Endothelial cell of umbilical vein (primary cell): ENCODE measurements at regions not wholly inside any gene's neighbourhood (a gene's known extent, or its start where the extent isn't known, plus 50 kb on each side); places are given as distances from the start of the nearest gene placed in this dataset.

Source experiments
- BruUV-seq: library from RNA; stranded (reverse); fragments of 400-500 nt; replicated peaks from 2 replicates; lab custom pipeline; 2021; lab: Mats Ljungman, UMichigan
- CTCF ChIA-PET: fragments of 300-600, 350-600 bp; sonication (Branson Sonifier 250); formaldehyde crosslinking; loops from one replicate; lab custom pipeline; 2021; ENCODE audit warnings: antibody characterized with exemption, inconsistent platforms; lab: Charles Lee
- POLR2A ChIA-PET: fragments of 300-600, 350-600 bp; sonication (Branson Sonifier 250); formaldehyde crosslinking; loops from one replicate; lab custom pipeline; 2021; ENCODE audit warnings: antibody characterized with exemption, inconsistent platforms; lab: Charles Lee
- DNase-seq: peaks from one replicate; pipeline ENCODE4 v3.0.0-alpha.2; 2011; ENCODE audit warnings: low read depth, low spot score
- FAIRE-seq: peaks from 2 replicates; lab custom pipeline; 2011; peaks lifted over from hg19 to GRCh38; lab: Jason Lieb, UNC
- H2AFZ ChIP-seq: 2 replicates; pipeline ENCODE4 v1.6.0; 2012; ENCODE audit warnings: low read depth, low read length, control low read depth, inconsistent platforms
- H3K27ac ChIP-seq: 2 replicates; pipeline ENCODE4 v1.5.1; 2011; ENCODE audit warnings: low read depth, mild to moderate bottlenecking, control low read depth, low read length, moderate library complexity; ENCODE audit not compliant: insufficient read depth
- H3K27me3 ChIP-seq, 2 experiments: 2 replicates each; pipeline versions ENCODE4 v1.6.0 to v1.6.1; 2011; ENCODE audit warnings: low read length in 2 of 2, mixed read lengths in 1 of 2; ENCODE audit not compliant: control insufficient read depth in 2 of 2, insufficient read depth in 2 of 2
- H3K36me3 ChIP-seq, 2 experiments: 2 replicates in 1 of 2; 3 replicates in 1 of 2; pipeline ENCODE4 v1.5.1; 2011; ENCODE audit warnings: low read length in 2 of 2, mild to moderate bottlenecking in 1 of 2, moderate library complexity in 1 of 2; ENCODE audit not compliant: control insufficient read depth in 2 of 2, insufficient read depth in 2 of 2; ENCODE audit errors: extremely low read depth in 1 of 2
- H3K4me1 ChIP-seq: 3 replicates; pipeline ENCODE4 v1.5.1; 2011; ENCODE audit warnings: mild to moderate bottlenecking, low read length; ENCODE audit not compliant: control insufficient read depth, insufficient read depth; ENCODE audit errors: extremely low read depth
- H3K4me2 ChIP-seq: 2 replicates; pipeline ENCODE4 v1.6.1; 2011; ENCODE audit warnings: low read length, control low read depth, mixed read lengths; ENCODE audit not compliant: insufficient read depth
- H3K4me3 ChIP-seq, 3 experiments: fragments of 200-600 bp in 1 of 3; sonication (generic), shearing (Covaris generic) in 1 of 3; replicated peaks in 1 of 3; 2 replicates each; pipeline ENCODE4 v1.5.1; 2011 to 2016; ENCODE audit warnings: control low read depth in 3 of 3, low read length in 3 of 3, mild to moderate bottlenecking in 2 of 3, inconsistent platforms in 1 of 3, low read depth in 1 of 3, moderate library complexity in 1 of 3; ENCODE audit not compliant: insufficient read depth in 1 of 3
- H3K79me2 ChIP-seq: 2 replicates; pipeline ENCODE4 v1.6.0; 2012; ENCODE audit warnings: low read length, inconsistent platforms; ENCODE audit not compliant: control insufficient read depth, insufficient read depth
- H3K9ac ChIP-seq: replicated peaks from 2 replicates; pipeline ENCODE3; 2011; ENCODE audit warnings: low read length, control low read depth; ENCODE audit not compliant: insufficient read depth; ENCODE audit errors: extremely low read depth
- H3K9me1 ChIP-seq: replicated peaks from 3 replicates; pipeline ENCODE4 v1.6.0; 2011; ENCODE audit warnings: mild to moderate bottlenecking, low read length; ENCODE audit not compliant: control insufficient read depth, insufficient read depth; ENCODE audit errors: extremely low read depth
- H3K9me3 ChIP-seq: replicated peaks from 2 replicates; pipeline ENCODE4 v1.5.1; 2012; ENCODE audit warnings: low read length, inconsistent platforms; ENCODE audit not compliant: control insufficient read depth, insufficient read depth
- H4K20me1 ChIP-seq: replicated peaks from 2 replicates; pipeline ENCODE3; 2011; ENCODE audit warnings: mild to moderate bottlenecking, low read length; ENCODE audit not compliant: control insufficient read depth, insufficient read depth; ENCODE audit errors: extremely low read depth
- EZH2 ChIP-seq: IDR thresholded peaks from 2 replicates; pipeline ENCODE4 v1.6.1; 2012; ENCODE audit warnings: borderline replicate concordance, low read depth, mild to moderate bottlenecking, moderate library complexity, low read length, inconsistent platforms; ENCODE audit not compliant: severe bottlenecking
- FOS ChIP-seq: IDR thresholded peaks from 2 replicates; pipeline ENCODE4 v1.6.1; 2011; ENCODE audit warnings: mild to moderate bottlenecking, low read length, moderate library complexity, borderline replicate concordance; ENCODE audit not compliant: insufficient read depth
- GATA2 ChIP-seq: IDR thresholded peaks from 2 replicates; pipeline ENCODE4 v1.7.0; 2011; ENCODE audit warnings: low read depth, mild to moderate bottlenecking, moderate library complexity, mixed read lengths, low read length; ENCODE audit not compliant: insufficient read length, insufficient read depth
- JUN ChIP-seq: IDR thresholded peaks from 2 replicates; pipeline ENCODE4 v1.6.1; 2011; ENCODE audit warnings: borderline replicate concordance, low read depth; ENCODE audit not compliant: insufficient read length, insufficient read depth
- MAX ChIP-seq: IDR thresholded peaks from 2 replicates; pipeline ENCODE4 v1.6.1; 2011; ENCODE audit not compliant: insufficient read depth, insufficient read length
- MYC ChIP-seq: IDR thresholded peaks from one replicate; pipeline ENCODE4 v1.6.1; 2011; ENCODE audit warnings: mild to moderate bottlenecking, low read depth, low read length
- POLR2A ChIP-seq: IDR thresholded peaks from 2 replicates; pipeline ENCODE4 v1.6.1; 2012; ENCODE audit warnings: low read depth, mild to moderate bottlenecking, control low read depth, low read length
- POLR2AphosphoS5 ChIP-seq: IDR thresholded peaks from 2 replicates; pipeline ENCODE4 v1.6.1; 2012; ENCODE audit warnings: low read depth, mild to moderate bottlenecking, control low read depth, low read length, moderate library complexity; ENCODE audit not compliant: insufficient read depth
- dilution Hi-C: fragments of 300-500 bp; cut with MboI; formaldehyde crosslinking; loops from one replicate; pipeline ENCODE4 v1.15.0; 2019; ENCODE audit warnings: low sequenced_read_pairs; ENCODE audit not compliant: extremely low pct_ligation_motif_present
- intact Hi-C: fragments of 100-400 bp; cut with micrococcal nuclease; formaldehyde crosslinking; loops from one replicate; pipeline ENCODE4 v1.10.0; 2022
- TF ChIP-seq, protein P1 (sequence below), 2 donors: IDR thresholded peaks; 1 replicate in 1 of 2; 2 replicates in 1 of 2; pipeline ENCODE4 v1.5.1; 2011; ENCODE audit warnings: low read length in 2 of 2, mild to moderate bottlenecking in 2 of 2, moderate library complexity in 2 of 2, control low read depth in 1 of 2, inconsistent platforms in 1 of 2, low read depth in 1 of 2; ENCODE audit not compliant: insufficient read depth in 1 of 2; ENCODE audit errors: extremely low read depth in 1 of 2

DNA sequence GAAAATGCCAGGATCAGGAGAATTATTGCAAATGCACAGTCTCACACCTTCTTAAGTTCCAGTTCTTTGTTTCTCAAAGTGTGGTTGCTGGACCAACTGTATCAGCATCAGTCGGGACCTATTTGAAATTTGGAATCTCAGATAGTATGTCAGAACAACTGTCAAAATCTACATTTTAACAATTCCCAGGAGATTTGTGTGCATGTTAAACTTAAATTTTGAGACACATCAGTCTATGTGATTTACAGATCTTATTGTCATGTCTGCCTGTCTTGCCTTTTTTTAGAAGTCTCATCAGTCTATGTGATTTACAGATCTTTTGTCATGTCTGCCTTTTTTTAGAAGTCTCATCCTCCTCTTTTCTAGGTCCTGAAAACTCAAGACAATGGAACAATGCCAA is 243.6 kb upstream of the MEIS1 start:
- POLR2A ChIA-PET = no interaction called here
- H3K79me2 ChIP-seq = no peaks in the 10 kb centered on the region
- no peaks in the 10 kb centered on the region for H3K27me3 ChIP-seq
- dilution Hi-C loops = no loop called here
- H3K4me3 ChIP-seq = no peak overlapping the region
- no peaks in the 10 kb centered on the region for H3K36me3 ChIP-seq
- no TSS peak for BruUV-seq
- no peaks in the 10 kb centered on the region for H3K9me1 ChIP-seq
- FAIRE-seq = no peak
- H3K27ac ChIP-seq = no peak overlapping the region
- intact Hi-C loops = no loop called here
- no peak overlapping the region for H3K9ac ChIP-seq
- DNase-seq = no peak
- no peaks in the 10 kb centered on the region for H4K20me1 ChIP-seq
- H2AFZ ChIP-seq = no peak overlapping the region
- H3K9me3 ChIP-seq = no peaks in the 10 kb centered on the region
- no peak overlapping the region for H3K4me2 ChIP-seq
- TF ChIP-seq, protein P1, sequence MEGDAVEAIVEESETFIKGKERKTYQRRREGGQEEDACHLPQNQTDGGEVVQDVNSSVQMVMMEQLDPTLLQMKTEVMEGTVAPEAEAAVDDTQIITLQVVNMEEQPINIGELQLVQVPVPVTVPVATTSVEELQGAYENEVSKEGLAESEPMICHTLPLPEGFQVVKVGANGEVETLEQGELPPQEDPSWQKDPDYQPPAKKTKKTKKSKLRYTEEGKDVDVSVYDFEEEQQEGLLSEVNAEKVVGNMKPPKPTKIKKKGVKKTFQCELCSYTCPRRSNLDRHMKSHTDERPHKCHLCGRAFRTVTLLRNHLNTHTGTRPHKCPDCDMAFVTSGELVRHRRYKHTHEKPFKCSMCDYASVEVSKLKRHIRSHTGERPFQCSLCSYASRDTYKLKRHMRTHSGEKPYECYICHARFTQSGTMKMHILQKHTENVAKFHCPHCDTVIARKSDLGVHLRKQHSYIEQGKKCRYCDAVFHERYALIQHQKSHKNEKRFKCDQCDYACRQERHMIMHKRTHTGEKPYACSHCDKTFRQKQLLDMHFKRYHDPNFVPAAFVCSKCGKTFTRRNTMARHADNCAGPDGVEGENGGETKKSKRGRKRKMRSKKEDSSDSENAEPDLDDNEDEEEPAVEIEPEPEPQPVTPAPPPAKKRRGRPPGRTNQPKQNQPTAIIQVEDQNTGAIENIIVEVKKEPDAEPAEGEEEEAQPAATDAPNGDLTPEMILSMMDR (IDR thresholded peaks at IDR 0.05; ENCODE audit: extremely low read depth in 1 of 2, insufficient read depth in 1 of 2, low read depth in 1 of 2, low read length in 2 of 2) = no peak
- TF ChIP-seq POLR2A (no peak), EZH2 (no peak), GATA2 (no peak), MAX (no peak), MYC (no peak), JUN (no peak), FOS (no peak), POLR2AphosphoS5 (no peak)
- CTCF ChIA-PET = no interaction called here
- no peaks in the 10 kb centered on the region for H3K4me1 ChIP-seq
